ENCODE measurements at regions not wholly inside any gene's neighbourhood (a gene's known extent, or its start where the extent isn't known, plus 50 kb on each side); places are given as distances from the start of the nearest gene placed in this dataset.

- TF ChIP-seq, protein P1, sequence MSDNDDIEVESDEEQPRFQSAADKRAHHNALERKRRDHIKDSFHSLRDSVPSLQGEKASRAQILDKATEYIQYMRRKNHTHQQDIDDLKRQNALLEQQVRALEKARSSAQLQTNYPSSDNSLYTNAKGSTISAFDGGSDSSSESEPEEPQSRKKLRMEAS (IDR thresholded peaks at IDR 0.05), result no peak
- TF ChIP-seq TAF1 (IDR thresholded peaks at IDR 0.05; ENCODE audit: low read depth) (no peak), FOXM1 (IDR thresholded peaks at IDR 0.05; ENCODE audit: borderline replicate concordance, low read depth) (no peak), RAD21 (IDR thresholded peaks at IDR 0.05; ENCODE audit: low read depth) (no peak)
These were observed 158.5 kb upstream of the FGGY start for GRCh38 chr1:59138402-59138801.

All from Ishikawa (cell line).